ENCODE measurements at regions not wholly inside any gene's neighbourhood (a gene's known extent, or its start where the extent isn't known, plus 50 kb on each side); places are given as distances from the start of the nearest gene placed in this dataset.

- CTCF ChIA-PET, result no interaction called here
- H3K4me1 Mint-ChIP-seq (ENCODE audit: low read depth, unreplicated experiment), result peaks cover 53% of the 10 kb centered on the region
- Histone ChIP-seq H3K9me3 (peaks cover 5% of the 10 kb centered on the region; the same call in 1 of the 2 replicates), H3K4me3 (ENCODE audit: low read depth, low read length) (no peak overlapping the region), H3K27me3 (replicated peaks; ENCODE audit: control insufficient read depth, insufficient read depth, low read length) (no peaks in the 10 kb centered on the region), H3K36me3 (ENCODE audit: control insufficient read depth, insufficient read depth, low read length) (no peaks in the 10 kb centered on the region), H3K4me1 (peaks cover 48% of the 10 kb centered on the region)
- H3K27me3 Mint-ChIP-seq (ENCODE audit: insufficient read depth, unreplicated experiment), result no peaks in the 10 kb centered on the region
- no peak for TF ChIP-seq CTCF (IDR thresholded peaks at IDR 0.05; ENCODE audit: insufficient read depth in 1 of 2, low read depth in 1 of 2, low read length in 1 of 2, severe bottlenecking in 1 of 2, unreplicated experiment in 1 of 2)
- intact Hi-C loops (cut with micrococcal nuclease; ENCODE audit: unreplicated experiment), result loop anchor here (1.0 to 2.0 kb wide), 3 partner anchors 15 to 50 kb away; no protein-coding TSS in a partner anchor
- no peak overlapping the region for H3K4me3 Mint-ChIP-seq (ENCODE audit: unreplicated experiment)
- no peak for DNase-seq
- no peaks in the 10 kb centered on the region for H3K9me3 Mint-ChIP-seq (ENCODE audit: unreplicated experiment)
- no peaks in the 10 kb centered on the region for H3K36me3 Mint-ChIP-seq (ENCODE audit: insufficient read depth, unreplicated experiment)
- POLR2A ChIA-PET, result no interaction called here
- no TSS peak for BruUV-seq (replicated peaks)
- H3K27ac Mint-ChIP-seq (ENCODE audit: unreplicated experiment), result peak overlapping the region; percentile 57
Observed at GRCh38 chr10:8416760-8417159, 362.3 kb downstream of the GATA3 start.

- no peak for DNase-seq
- no peaks in the 10 kb centered on the region for H3K9me3 Mint-ChIP-seq (ENCODE audit: unreplicated experiment)
- H3K27ac Mint-ChIP-seq (ENCODE audit: unreplicated experiment), result peak overlapping the region; percentile 57
- no TSS peak for BruUV-seq (replicated peaks)
- Histone ChIP-seq H3K9me3 (peaks cover 5% of the 10 kb centered on the region; the same call in 1 of the 2 replicates), H3K27me3 (replicated peaks; ENCODE audit: control insufficient read depth, insufficient read depth, low read length) (no peaks in the 10 kb centered on the region), H3K4me1 (peaks cover 42% of the 10 kb centered on the region), H3K4me3 (ENCODE audit: low read depth, low read length) (no peak overlapping the region), H3K36me3 (ENCODE audit: control insufficient read depth, insufficient read depth, low read length) (no peaks in the 10 kb centered on the region)
- TF ChIP-seq CTCF (IDR thresholded peaks at IDR 0.05; ENCODE audit: insufficient read depth in 1 of 2, low read depth in 1 of 2, low read length in 1 of 2, severe bottlenecking in 1 of 2, unreplicated experiment in 1 of 2), result no peak
- H3K4me1 Mint-ChIP-seq (ENCODE audit: low read depth, unreplicated experiment), result peaks cover 47% of the 10 kb centered on the region
- intact Hi-C loops (cut with micrococcal nuclease; ENCODE audit: unreplicated experiment), result loop anchor here (2.0 kb wide), 1 partner anchor 51 kb away; no protein-coding TSS in a partner anchor
- H3K4me3 Mint-ChIP-seq (ENCODE audit: unreplicated experiment), result no peak overlapping the region
- CTCF ChIA-PET, result no interaction called here
- no peaks in the 10 kb centered on the region for H3K36me3 Mint-ChIP-seq (ENCODE audit: insufficient read depth, unreplicated experiment)
- no peaks in the 10 kb centered on the region for H3K27me3 Mint-ChIP-seq (ENCODE audit: insufficient read depth, unreplicated experiment)
- POLR2A ChIA-PET, result no interaction called here
Observed at GRCh38 chr10:8417631-8418030, 363.1 kb downstream of the GATA3 start.

GRCh38 chr10:8418631-8419030 lies 364.1 kb downstream of the GATA3 start:
- Mint-ChIP-seq H3K36me3 (ENCODE audit: insufficient read depth, unreplicated experiment) (no peaks in the 10 kb centered on the region), H3K4me1 (ENCODE audit: low read depth, unreplicated experiment) (peaks cover 44% of the 10 kb centered on the region), H3K9me3 (ENCODE audit: unreplicated experiment) (no peaks in the 10 kb centered on the region), H3K27me3 (ENCODE audit: insufficient read depth, unreplicated experiment) (no peaks in the 10 kb centered on the region), H3K27ac (ENCODE audit: unreplicated experiment) (peak overlapping the region; percentile 3), H3K4me3 (ENCODE audit: unreplicated experiment) (no peak overlapping the region)
- no peaks in the 10 kb centered on the region for H3K36me3 ChIP-seq (ENCODE audit: control insufficient read depth, insufficient read depth, low read length)
- no peak for TF ChIP-seq CTCF (IDR thresholded peaks at IDR 0.05; ENCODE audit: insufficient read depth in 1 of 2, low read depth in 1 of 2, low read length in 1 of 2, severe bottlenecking in 1 of 2, unreplicated experiment in 1 of 2)
- peaks cover 5% of the 10 kb centered on the region; the same call in 1 of the 2 replicates for H3K9me3 ChIP-seq
- intact Hi-C loops (cut with micrococcal nuclease; ENCODE audit: unreplicated experiment), result no loop called here
- BruUV-seq (replicated peaks), result no TSS peak
- no peak for DNase-seq
- ChIA-PET CTCF (no interaction called here), POLR2A (no interaction called here)
- peaks cover 39% of the 10 kb centered on the region for H3K4me1 ChIP-seq
- H3K4me3 ChIP-seq (ENCODE audit: low read depth, low read length), result no peak overlapping the region
- no peaks in the 10 kb centered on the region for H3K27me3 ChIP-seq (replicated peaks; ENCODE audit: control insufficient read depth, insufficient read depth, low read length)
